ENCODE measurements at regions not wholly inside any gene's neighbourhood (a gene's known extent, or its start where the extent isn't known, plus 50 kb on each side); places are given as distances from the start of the nearest gene placed in this dataset.

GRCh38 chr16:79468631-79469030, 131.9 kb downstream of the MAF start:
- no peak overlapping the region for H3K27ac ChIP-seq
- peaks cover 17% of the 10 kb centered on the region for H3K4me1 ChIP-seq
- no peak overlapping the region for H3K4me3 ChIP-seq
- 78% methylated on average over 4 of the region's 4 CpGs for WGBS
- no peaks in the 10 kb centered on the region for H3K9me3 ChIP-seq
- no peaks in the 10 kb centered on the region for H3K36me3 ChIP-seq
- DNase-seq (ENCODE audit: low spot score in 2 of 2) = no peak
- no peak for TF ChIP-seq EP300 (IDR thresholded peaks at IDR 0.05)
- no peak for TF ChIP-seq POLR2AphosphoS5 (IDR thresholded peaks at IDR 0.05)
- no peak for TF ChIP-seq CTCF (IDR thresholded peaks at IDR 0.05)
- TF ChIP-seq POLR2A (IDR thresholded peaks at IDR 0.05) = no peak
- H3K27me3 ChIP-seq = no peaks in the 10 kb centered on the region

GRCh38 chr16:79468121-79468552, 132.4 kb downstream of the MAF start:
- H3K27me3 ChIP-seq = no peaks in the 10 kb centered on the region
- peaks cover 17% of the 10 kb centered on the region for H3K4me1 ChIP-seq
- H3K4me3 ChIP-seq = no peak overlapping the region
- WGBS = 60% methylated on average over 9 of the region's 10 CpGs
- H3K36me3 ChIP-seq = no peaks in the 10 kb centered on the region
- no peak for TF ChIP-seq POLR2A (IDR thresholded peaks at IDR 0.05)
- no peak for TF ChIP-seq CTCF (IDR thresholded peaks at IDR 0.05)
- no peak for TF ChIP-seq POLR2AphosphoS5 (IDR thresholded peaks at IDR 0.05)
- TF ChIP-seq EP300 (IDR thresholded peaks at IDR 0.05) = no peak
- no peak overlapping the region for H3K27ac ChIP-seq
- DNase-seq (ENCODE audit: low spot score in 2 of 2) = no peak
- H3K9me3 ChIP-seq = no peaks in the 10 kb centered on the region

GRCh38 chr16:79466111-79466510, 134.4 kb downstream of the MAF start:
- Histone ChIP-seq H3K36me3 (no peaks in the 10 kb centered on the region), H3K4me3 (no peak overlapping the region), H3K27ac (no peak overlapping the region), H3K4me1 (peaks cover 17% of the 10 kb centered on the region), H3K9me3 (no peaks in the 10 kb centered on the region), H3K27me3 (no peaks in the 10 kb centered on the region)
- no peak for TF ChIP-seq EP300 (IDR thresholded peaks at IDR 0.05)
- no peak for DNase-seq (ENCODE audit: low spot score in 2 of 2)
- WGBS = 56% methylated on average over 2 of the region's 2 CpGs

GRCh38 chr16:79463841-79464240, 136.7 kb downstream of the MAF start:
- Histone ChIP-seq H3K4me1 (peaks cover 17% of the 10 kb centered on the region), H3K4me3 (no peak overlapping the region), H3K36me3 (no peaks in the 10 kb centered on the region), H3K27me3 (no peaks in the 10 kb centered on the region), H3K27ac (no peak overlapping the region), H3K9me3 (no peaks in the 10 kb centered on the region)
- DNase-seq (ENCODE audit: low spot score in 2 of 2) = no peak
- TF ChIP-seq EP300 (IDR thresholded peaks at IDR 0.05) (no peak), CTCF (IDR thresholded peaks at IDR 0.05) (no peak), POLR2A (IDR thresholded peaks at IDR 0.05) (no peak), POLR2AphosphoS5 (IDR thresholded peaks at IDR 0.05) (no peak)
- WGBS = 79% methylated on average over 5 of the region's 5 CpGs

- TF ChIP-seq EP300 (IDR thresholded peaks at IDR 0.05) (no peak), POLR2A (IDR thresholded peaks at IDR 0.05) (no peak), POLR2AphosphoS5 (IDR thresholded peaks at IDR 0.05) (no peak), CTCF (IDR thresholded peaks at IDR 0.05) (no peak)
- no peak for DNase-seq (ENCODE audit: low spot score in 2 of 2)
- 90% methylated on average over 4 of the region's 4 CpGs for WGBS
- H3K4me1 ChIP-seq = no peaks in the 10 kb centered on the region
- H3K9me3 ChIP-seq = no peaks in the 10 kb centered on the region
- H3K4me3 ChIP-seq = no peak overlapping the region
- no peaks in the 10 kb centered on the region for H3K27me3 ChIP-seq
- no peak overlapping the region for H3K27ac ChIP-seq
- H3K36me3 ChIP-seq = no peaks in the 10 kb centered on the region
Observed at GRCh38 chr16:79456036-79456435, 144.5 kb downstream of the MAF start.

GRCh38 chr16:79452671-79453070, 147.9 kb downstream of the MAF start:
- TF ChIP-seq POLR2A (IDR thresholded peaks at IDR 0.05) (no peak), EP300 (IDR thresholded peaks at IDR 0.05) (no peak), POLR2AphosphoS5 (IDR thresholded peaks at IDR 0.05) (no peak), CTCF (IDR thresholded peaks at IDR 0.05) (no peak)
- Histone ChIP-seq H3K4me1 (no peaks in the 10 kb centered on the region), H3K27me3 (no peaks in the 10 kb centered on the region), H3K4me3 (no peak overlapping the region), H3K9me3 (no peaks in the 10 kb centered on the region), H3K36me3 (no peaks in the 10 kb centered on the region), H3K27ac (no peak overlapping the region)
- DNase-seq (ENCODE audit: low spot score in 2 of 2) = no peak
- 94% methylated on average over 8 of the region's 8 CpGs for WGBS
